ENCODE measurements at regions not wholly inside any gene's neighbourhood (a gene's known extent, or its start where the extent isn't known, plus 50 kb on each side); places are given as distances from the start of the nearest gene placed in this dataset.

DNA sequence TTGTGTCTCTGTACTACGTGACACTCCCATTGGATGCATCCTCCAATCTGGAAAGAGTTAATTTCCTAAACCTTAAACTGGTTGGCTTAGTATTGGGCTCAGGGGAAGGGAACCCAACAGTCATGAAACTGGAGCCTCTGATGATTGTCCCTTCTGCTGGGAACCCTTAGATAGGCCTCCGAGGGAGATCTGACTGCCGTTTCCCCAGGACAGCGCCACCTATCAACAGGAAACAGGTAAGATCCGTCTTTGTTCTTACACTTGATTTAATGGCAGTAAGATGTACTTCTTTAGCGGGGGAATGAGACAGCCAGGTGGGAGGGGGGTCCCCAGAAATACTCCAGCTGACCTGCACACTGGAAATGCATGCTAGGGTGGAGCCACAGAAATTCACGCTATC is 1749.6 kb downstream of the SI start:
- Histone ChIP-seq H3K4me2 (replicated peaks; ENCODE audit: extremely low read depth, low read length, poor library complexity, severe bottlenecking) (no peak overlapping the region), H3K27me3 (ENCODE audit: control insufficient read depth in 2 of 2, insufficient read depth in 2 of 2, low read length in 2 of 2) (no peaks in the 10 kb centered on the region), H3K9me3 (replicated peaks in 1 of 2; ENCODE audit: control insufficient read depth in 1 of 2, insufficient read depth in 1 of 2, low read length in 2 of 2) (peaks cover 21 to 30% of the 10 kb centered on the region in 2 donors), H4K20me1 (ENCODE audit: insufficient read depth, low read length) (no peaks in the 10 kb centered on the region), H3K4me3 (replicated peaks in 1 of 3; ENCODE audit: low read depth in 2 of 3, low read length in 3 of 3) (no peak overlapping the region), H2AFZ (ENCODE audit: insufficient read depth, low read depth, low read length, poor library complexity, severe bottlenecking) (no peak overlapping the region), H3K36me3 (replicated peaks in 1 of 2; ENCODE audit: control insufficient read depth in 1 of 2, insufficient read depth in 2 of 2, low read length in 2 of 2) (no peaks in the 10 kb centered on the region), H3K27ac (ENCODE audit: low read depth in 1 of 2, low read length in 2 of 2) (no peak overlapping the region), H3K79me2 (ENCODE audit: insufficient read depth, low read length) (no peaks in the 10 kb centered on the region), H3K4me1 (ENCODE audit: control insufficient read depth in 1 of 2, insufficient read depth in 2 of 2, low read length in 2 of 2) (no peaks in the 10 kb centered on the region), H3K9ac (ENCODE audit: insufficient read depth, low read length, poor library complexity, severe bottlenecking) (no peak overlapping the region)
- intact Hi-C loops (cut with micrococcal nuclease) = no loop called here
- peaks cover 2 to 17% (median 6%) of the 10 kb centered on the region in 7 donors for H3K9me3 Mint-ChIP-seq
- 65% methylated on average over 5 of the region's 7 CpGs for WGBS (ENCODE audit: insufficient coverage)
- TF ChIP-seq, protein P1, sequence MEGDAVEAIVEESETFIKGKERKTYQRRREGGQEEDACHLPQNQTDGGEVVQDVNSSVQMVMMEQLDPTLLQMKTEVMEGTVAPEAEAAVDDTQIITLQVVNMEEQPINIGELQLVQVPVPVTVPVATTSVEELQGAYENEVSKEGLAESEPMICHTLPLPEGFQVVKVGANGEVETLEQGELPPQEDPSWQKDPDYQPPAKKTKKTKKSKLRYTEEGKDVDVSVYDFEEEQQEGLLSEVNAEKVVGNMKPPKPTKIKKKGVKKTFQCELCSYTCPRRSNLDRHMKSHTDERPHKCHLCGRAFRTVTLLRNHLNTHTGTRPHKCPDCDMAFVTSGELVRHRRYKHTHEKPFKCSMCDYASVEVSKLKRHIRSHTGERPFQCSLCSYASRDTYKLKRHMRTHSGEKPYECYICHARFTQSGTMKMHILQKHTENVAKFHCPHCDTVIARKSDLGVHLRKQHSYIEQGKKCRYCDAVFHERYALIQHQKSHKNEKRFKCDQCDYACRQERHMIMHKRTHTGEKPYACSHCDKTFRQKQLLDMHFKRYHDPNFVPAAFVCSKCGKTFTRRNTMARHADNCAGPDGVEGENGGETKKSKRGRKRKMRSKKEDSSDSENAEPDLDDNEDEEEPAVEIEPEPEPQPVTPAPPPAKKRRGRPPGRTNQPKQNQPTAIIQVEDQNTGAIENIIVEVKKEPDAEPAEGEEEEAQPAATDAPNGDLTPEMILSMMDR (IDR thresholded peaks at IDR 0.05) = no peak
- no peaks in the 10 kb centered on the region for H3K27me3 Mint-ChIP-seq (ENCODE audit: low read depth in 3 of 3)
- no peak for DNase-seq
- H3K27ac Mint-ChIP-seq = no peak overlapping the region
- H3K4me1 Mint-ChIP-seq = no peaks in the 10 kb centered on the region
- H3K4me3 Mint-ChIP-seq = no peak overlapping the region
- H3K36me3 Mint-ChIP-seq = no peaks in the 10 kb centered on the region

DNA sequence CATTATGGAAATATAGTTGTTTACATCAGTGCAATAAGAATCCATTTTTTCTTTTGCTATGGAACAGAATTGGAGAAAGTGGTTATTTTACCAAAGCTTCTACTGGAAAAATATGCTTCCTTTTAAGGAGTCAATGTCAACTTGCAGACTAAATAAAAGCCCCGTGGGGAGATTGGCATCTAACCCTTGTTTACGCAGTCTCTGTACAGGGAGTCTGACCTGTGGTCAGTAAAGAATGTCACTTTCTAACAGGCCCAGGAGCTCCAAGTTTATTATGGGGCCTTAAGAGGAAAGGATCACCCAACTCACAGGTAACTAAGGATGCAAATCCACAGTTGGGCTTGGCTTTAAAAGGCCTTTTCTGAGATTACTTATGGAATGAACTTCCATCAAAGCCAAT is 1751.2 kb downstream of the SI start:
- Mint-ChIP-seq H3K4me1 (no peaks in the 10 kb centered on the region), H3K27ac (no peak overlapping the region), H3K36me3 (no peaks in the 10 kb centered on the region), H3K9me3 (peaks cover 2 to 17% (median 9%) of the 10 kb centered on the region in 7 donors), H3K4me3 (no peak overlapping the region), H3K27me3 (ENCODE audit: low read depth in 3 of 3) (no peaks in the 10 kb centered on the region)
- Histone ChIP-seq H3K4me1 (ENCODE audit: control insufficient read depth in 1 of 2, insufficient read depth in 2 of 2, low read length in 2 of 2) (no peaks in the 10 kb centered on the region), H3K27me3 (ENCODE audit: control insufficient read depth in 2 of 2, insufficient read depth in 2 of 2, low read length in 2 of 2) (no peaks in the 10 kb centered on the region), H2AFZ (ENCODE audit: insufficient read depth, low read depth, low read length, poor library complexity, severe bottlenecking) (no peak overlapping the region), H3K27ac (ENCODE audit: low read depth in 1 of 2, low read length in 2 of 2) (no peak overlapping the region), H3K79me2 (ENCODE audit: insufficient read depth, low read length) (no peaks in the 10 kb centered on the region), H4K20me1 (ENCODE audit: insufficient read depth, low read length) (no peaks in the 10 kb centered on the region), H3K36me3 (replicated peaks in 1 of 2; ENCODE audit: control insufficient read depth in 1 of 2, insufficient read depth in 2 of 2, low read length in 2 of 2) (no peaks in the 10 kb centered on the region), H3K9me3 (replicated peaks in 1 of 2; ENCODE audit: control insufficient read depth in 1 of 2, insufficient read depth in 1 of 2, low read length in 2 of 2) (peaks cover 21 to 31% of the 10 kb centered on the region in 2 donors), H3K4me3 (replicated peaks in 1 of 3; ENCODE audit: low read depth in 2 of 3, low read length in 3 of 3) (no peak overlapping the region), H3K4me2 (replicated peaks; ENCODE audit: extremely low read depth, low read length, poor library complexity, severe bottlenecking) (no peak overlapping the region), H3K9ac (ENCODE audit: insufficient read depth, low read length, poor library complexity, severe bottlenecking) (no peak overlapping the region)
- intact Hi-C loops (cut with micrococcal nuclease) = no loop called here
- TF ChIP-seq, protein P1 (IDR thresholded peaks at IDR 0.05) = no peak
- WGBS (ENCODE audit: insufficient coverage) = 75% methylated on average over 2 of the region's 2 CpGs
- no peak for DNase-seq

Measured in CD14-positive monocyte (primary cell).